IMR-90 (cell line): ENCODE measurements at regions not wholly inside any gene's neighbourhood (a gene's known extent, or its start where the extent isn't known, plus 50 kb on each side); places are given as distances from the start of the nearest gene placed in this dataset.

Experiments
- ATAC-seq: fragments of 200-7000 bp; cut with Tn5 transposase; 2 replicates; pipeline ENCODE4 v1.9.1; 2020; ENCODE audit warnings: low read depth, mild to moderate bottlenecking, moderate library complexity
- BruUV-seq: library from RNA; stranded (reverse); fragments of 400-500 nt; replicated peaks from 2 replicates; lab custom pipeline; 2021; lab: Mats Ljungman, UMichigan
- CTCF ChIA-PET: fragments of 300-600 bp; formaldehyde crosslinking; extraction: SDS; loops from one replicate; lab custom pipeline; 2021; ENCODE audit warnings: antibody characterized with exemption; lab: Yijun Ruan, JAX
- POLR2A ChIA-PET: fragments of 300-600 bp; sonication (Branson Sonifier 250); formaldehyde crosslinking; loops from one replicate; lab custom pipeline; 2022; ENCODE audit warnings: antibody characterized with exemption; ENCODE audit not compliant: unreplicated experiment; lab: Charles Lee
- DNase-seq: peaks from one replicate; pipeline ENCODE4 v3.0.0; 2013
- H2AFZ ChIP-seq: replicated peaks from 2 replicates; pipeline ENCODE3; 2013; ENCODE audit warnings: low read length, mild to moderate bottlenecking; ENCODE audit not compliant: poor library complexity
- H2AK5ac ChIP-seq: 2 replicates; pipeline ENCODE4 v1.6.1; 2013; ENCODE audit warnings: low read depth, low read length, inconsistent platforms
- H2AK9ac ChIP-seq: replicated peaks from 2 replicates; pipeline ENCODE3; 2013; ENCODE audit warnings: mild to moderate bottlenecking, low read depth, low read length, moderate library complexity; ENCODE audit not compliant: poor library complexity
- H2BK120ac ChIP-seq: 2 replicates; pipeline ENCODE4 v1.6.1; 2013; ENCODE audit warnings: low read depth, low read length, inconsistent platforms
- H2BK15ac ChIP-seq: 3 replicates; pipeline ENCODE4 v1.6.1; 2013; ENCODE audit warnings: low read depth, low read length, inconsistent platforms
- H2BK20ac ChIP-seq: 2 replicates; pipeline ENCODE4 v1.6.1; 2013; ENCODE audit warnings: low read depth, mild to moderate bottlenecking, inconsistent platforms, low read length, moderate library complexity
- H2BK5ac ChIP-seq: 2 replicates; pipeline ENCODE4 v1.6.1; 2013; ENCODE audit warnings: mild to moderate bottlenecking, low read depth, low read length, inconsistent platforms; ENCODE audit not compliant: poor library complexity, severe bottlenecking
- H3K14ac ChIP-seq: replicated peaks from 2 replicates; pipeline ENCODE4 v1.6.1; 2013; ENCODE audit warnings: low read depth, low read length, inconsistent platforms
- H3K18ac ChIP-seq: 2 replicates; pipeline ENCODE4 v1.6.1; 2013; ENCODE audit warnings: low read depth, low read length, control low read depth
- H3K23ac ChIP-seq: 2 replicates; pipeline ENCODE4 v1.6.1; 2013; ENCODE audit warnings: low read depth, low read length, inconsistent platforms
- H3K27ac ChIP-seq: 2 replicates; pipeline ENCODE4 v1.5.1; 2013; ENCODE audit warnings: mild to moderate bottlenecking, control low read depth, low read length; ENCODE audit not compliant: insufficient read depth
- H3K27me3 ChIP-seq: 2 replicates; pipeline ENCODE4 v1.6.1; 2013; ENCODE audit warnings: low read length; ENCODE audit not compliant: control insufficient read depth, insufficient read depth
- H3K36me3 ChIP-seq: 2 replicates; pipeline ENCODE4 v1.6.1; 2013; ENCODE audit warnings: low read length, mixed read lengths; ENCODE audit not compliant: control insufficient read depth, insufficient read depth
- H3K4ac ChIP-seq: 2 replicates; pipeline ENCODE4 v1.6.1; 2013; ENCODE audit warnings: low read depth, low read length, inconsistent platforms
- H3K4me1 ChIP-seq: 2 replicates; pipeline ENCODE4 v1.6.1; 2013; ENCODE audit warnings: low read length, mixed read lengths; ENCODE audit not compliant: control insufficient read depth, insufficient read depth
- H3K4me2 ChIP-seq: 2 replicates; pipeline ENCODE4 v1.6.1; 2013; ENCODE audit warnings: low read depth, mild to moderate bottlenecking, control low read depth, low read length, moderate library complexity
- H3K4me3 ChIP-seq: 2 replicates; pipeline ENCODE4 v1.5.1; 2013; ENCODE audit warnings: low read depth, mild to moderate bottlenecking, control low read depth, low read length, moderate library complexity; ENCODE audit not compliant: insufficient read depth
- H3K56ac ChIP-seq: 2 replicates; pipeline ENCODE4 v1.6.1; 2013; ENCODE audit warnings: low read length, inconsistent platforms; ENCODE audit not compliant: insufficient read depth; ENCODE audit errors: extremely low read depth
- H3K79me1 ChIP-seq, 2 experiments: 2 replicates each; pipeline ENCODE4 v1.6.1; 2013; ENCODE audit warnings: low read length in 2 of 2, inconsistent platforms in 1 of 2, low read depth in 1 of 2
- H3K9ac ChIP-seq: 2 replicates; pipeline ENCODE4 v1.6.1; 2013; ENCODE audit warnings: low read depth, low read length, control low read depth
- H3K9me1 ChIP-seq: 2 replicates; pipeline ENCODE4 v1.6.1; 2013; ENCODE audit warnings: low read length, inconsistent platforms; ENCODE audit not compliant: insufficient read depth
- H3K9me3 ChIP-seq: 2 replicates; pipeline ENCODE4 v1.6.1; 2013; ENCODE audit warnings: low read length; ENCODE audit not compliant: control insufficient read depth, insufficient read depth
- H4K20me1 ChIP-seq: 2 replicates; pipeline ENCODE4 v1.6.1; 2013; ENCODE audit warnings: low read length, inconsistent platforms; ENCODE audit not compliant: insufficient read depth
- H4K5ac ChIP-seq: 2 replicates; pipeline ENCODE4 v1.6.1; 2013; ENCODE audit warnings: mild to moderate bottlenecking, low read depth, low read length, control low read depth
- H4K8ac ChIP-seq, 2 experiments: 2 replicates each; pipeline ENCODE4 v1.6.1; 2013; ENCODE audit warnings: low read depth in 2 of 2, low read length in 2 of 2, control low read depth in 1 of 2, inconsistent platforms in 1 of 2
- H4K91ac ChIP-seq: 2 replicates; pipeline ENCODE4 v1.6.1; 2013; ENCODE audit warnings: low read depth, low read length, inconsistent platforms; ENCODE audit not compliant: insufficient read depth
- CEBPB ChIP-seq: IDR thresholded peaks from 2 replicates; pipeline ENCODE4 v1.6.1; 2012; ENCODE audit warnings: low read depth, low read length, improper control_type of control experiment
- CHD1 ChIP-seq: IDR thresholded peaks from 2 replicates; pipeline ENCODE4 v1.6.1; 2012; ENCODE audit warnings: low read depth, low read length, improper control_type of control experiment
- MAFK ChIP-seq: IDR thresholded peaks from 2 replicates; pipeline ENCODE4 v1.6.1; 2012; ENCODE audit warnings: low read depth, low read length, improper control_type of control experiment
- MAZ ChIP-seq: IDR thresholded peaks from 2 replicates; pipeline ENCODE4 v1.6.1; 2012; ENCODE audit warnings: low read depth, mild to moderate bottlenecking, low read length, improper control_type of control experiment, moderate library complexity, borderline replicate concordance
- MXI1 ChIP-seq: IDR thresholded peaks from 2 replicates; pipeline ENCODE4 v1.6.1; 2012; ENCODE audit warnings: low read depth, mild to moderate bottlenecking, low read length, moderate library complexity, borderline replicate concordance
- NFE2L2 ChIP-seq: fragments of 150-350 bp; IDR thresholded peaks from 2 replicates; pipeline ENCODE4 v1.6.1; 2016; ENCODE audit warnings: low read depth, mild to moderate bottlenecking, low read length
- RAD21 ChIP-seq: IDR thresholded peaks from 2 replicates; pipeline ENCODE4 v1.6.1; 2012; ENCODE audit warnings: low read length, improper control_type of control experiment
- RFX5 ChIP-seq: IDR thresholded peaks from 2 replicates; pipeline ENCODE4 v1.8.0; 2012; ENCODE audit warnings: low read depth, mild to moderate bottlenecking, low read length, moderate library complexity
- SMC3 ChIP-seq: fragments of 150-350 bp; IDR thresholded peaks from 2 replicates; pipeline ENCODE4 v1.6.1; 2016; ENCODE audit warnings: low read depth, mild to moderate bottlenecking, antibody characterized with exemption, low read length, moderate library complexity
- WGBS, 2 experiments: methylation state at CpG; one replicate each; pipeline versions ENCODE4 v1.1.5 to v1.1.7; 2013; ENCODE audit warnings: missing lambda C conversion rate in 2 of 2; ENCODE audit not compliant: insufficient read length in 1 of 2; ENCODE audit errors: extremely low coverage in 2 of 2; 5-methylcytosine and 5-hydroxymethylcytosine counted together
- dilution Hi-C: fragments of 300-500 bp; cut with HindIII; formaldehyde crosslinking; loops from one replicate; pipeline ENCODE4 v1.14.3; 2018; ENCODE audit warnings: low sequenced_read_pairs; ENCODE audit not compliant: unreplicated experiment
- in situ Hi-C: fragments of 300-500 bp; cut with MboI; formaldehyde crosslinking; loops from 3 replicates; pipeline ENCODE4 v1.14.3; 2019; ENCODE audit warnings: low sequenced_read_pairs, inconsistent platforms, mixed read lengths
- intact Hi-C: fragments of 100-400 bp; cut with micrococcal nuclease; formaldehyde crosslinking; loops from 2 replicates; pipeline ENCODE4 v1.10.0; 2022
- TF ChIP-seq, protein P1 (sequence below): conservative IDR thresholded peaks from 2 replicates; pipeline ENCODE4 v1.5.1; 2012; ENCODE audit warnings: mild to moderate bottlenecking, low read depth, low read length, improper control_type of control experiment
- TF ChIP-seq, protein P2 (sequence below): fragments of 150-350 bp; IDR thresholded peaks from 2 replicates; pipeline ENCODE4 v1.6.1; 2017; ENCODE audit warnings: mild to moderate bottlenecking, antibody characterized with exemption, low read length, low read depth
- TF ChIP-seq, protein P3 (sequence below): fragments of 150-350 bp; IDR thresholded peaks from 2 replicates; pipeline ENCODE4 v1.6.1; 2016; ENCODE audit warnings: low read depth, mild to moderate bottlenecking, low read length, moderate library complexity, borderline replicate concordance

DNA sequence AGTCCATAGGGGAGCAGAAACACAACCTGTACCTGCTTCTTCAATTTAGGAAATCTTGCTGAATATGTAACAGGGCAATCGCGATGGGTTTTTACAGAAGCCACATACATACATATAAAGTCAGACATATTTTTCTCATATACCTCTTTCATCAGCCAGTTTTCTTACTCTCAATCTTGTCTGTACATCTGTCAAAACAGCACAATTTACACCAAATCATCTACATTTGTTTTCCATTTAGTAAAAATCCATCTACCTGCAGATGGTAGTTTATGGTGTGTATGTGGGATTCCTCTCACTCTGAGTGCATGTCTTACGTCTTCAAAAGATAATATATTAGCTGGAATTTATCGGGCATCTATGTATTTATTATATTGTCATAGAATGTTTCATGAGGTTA lies 208.7 kb downstream of the ZPLD1 start:
- Histone ChIP-seq H3K4me3 (no peak overlapping the region), H3K4me1 (no peaks in the 10 kb centered on the region), H2BK20ac (no peak overlapping the region), H3K27ac (no peak overlapping the region), H2BK120ac (no peak overlapping the region), H3K9ac (no peak overlapping the region), H2AK9ac (no peak overlapping the region), H3K79me1 (no peaks in the 10 kb centered on the region), H3K9me1 (no peaks in the 10 kb centered on the region), H3K4ac (no peak overlapping the region), H2BK15ac (no peak overlapping the region), H4K91ac (no peak overlapping the region), H3K27me3 (no peaks in the 10 kb centered on the region), H3K4me2 (no peak overlapping the region), H3K56ac (no peak overlapping the region), H4K20me1 (no peaks in the 10 kb centered on the region), H2AFZ (no peak overlapping the region), H3K36me3 (no peaks in the 10 kb centered on the region), H2BK5ac (no peak overlapping the region), H3K23ac (no peak overlapping the region), H2AK5ac (no peak overlapping the region), H3K9me3 (no peaks in the 10 kb centered on the region), H4K8ac (no peak overlapping the region), H4K5ac (no peak overlapping the region), H3K18ac (no peak overlapping the region), H3K14ac (no peak overlapping the region)
- BruUV-seq: no TSS peak
- 86% methylated on average over 2 of the region's 4 CpGs; no CpG with 5 or more reads in 1 of the 2 experiments for WGBS, 2 experiments
- ChIA-PET CTCF (interaction anchor here (0.8 kb wide), 1 partner anchor 332 kb away, joined by 3 read pairs; no protein-coding TSS in a partner anchor), POLR2A (no interaction called here)
- ATAC-seq: no peak
- intact Hi-C loops (no loop called here), in situ Hi-C loops (no loop called here), dilution Hi-C loops (no loop called here)
- TF ChIP-seq RFX5: no peak
- TF ChIP-seq MAZ: no peak
- no peak for TF ChIP-seq NFE2L2
- TF ChIP-seq SMC3: no peak
- TF ChIP-seq RAD21: no peak
- TF ChIP-seq, protein P1, sequence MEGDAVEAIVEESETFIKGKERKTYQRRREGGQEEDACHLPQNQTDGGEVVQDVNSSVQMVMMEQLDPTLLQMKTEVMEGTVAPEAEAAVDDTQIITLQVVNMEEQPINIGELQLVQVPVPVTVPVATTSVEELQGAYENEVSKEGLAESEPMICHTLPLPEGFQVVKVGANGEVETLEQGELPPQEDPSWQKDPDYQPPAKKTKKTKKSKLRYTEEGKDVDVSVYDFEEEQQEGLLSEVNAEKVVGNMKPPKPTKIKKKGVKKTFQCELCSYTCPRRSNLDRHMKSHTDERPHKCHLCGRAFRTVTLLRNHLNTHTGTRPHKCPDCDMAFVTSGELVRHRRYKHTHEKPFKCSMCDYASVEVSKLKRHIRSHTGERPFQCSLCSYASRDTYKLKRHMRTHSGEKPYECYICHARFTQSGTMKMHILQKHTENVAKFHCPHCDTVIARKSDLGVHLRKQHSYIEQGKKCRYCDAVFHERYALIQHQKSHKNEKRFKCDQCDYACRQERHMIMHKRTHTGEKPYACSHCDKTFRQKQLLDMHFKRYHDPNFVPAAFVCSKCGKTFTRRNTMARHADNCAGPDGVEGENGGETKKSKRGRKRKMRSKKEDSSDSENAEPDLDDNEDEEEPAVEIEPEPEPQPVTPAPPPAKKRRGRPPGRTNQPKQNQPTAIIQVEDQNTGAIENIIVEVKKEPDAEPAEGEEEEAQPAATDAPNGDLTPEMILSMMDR: no peak
- no peak for TF ChIP-seq CHD1
- TF ChIP-seq, protein P2, sequence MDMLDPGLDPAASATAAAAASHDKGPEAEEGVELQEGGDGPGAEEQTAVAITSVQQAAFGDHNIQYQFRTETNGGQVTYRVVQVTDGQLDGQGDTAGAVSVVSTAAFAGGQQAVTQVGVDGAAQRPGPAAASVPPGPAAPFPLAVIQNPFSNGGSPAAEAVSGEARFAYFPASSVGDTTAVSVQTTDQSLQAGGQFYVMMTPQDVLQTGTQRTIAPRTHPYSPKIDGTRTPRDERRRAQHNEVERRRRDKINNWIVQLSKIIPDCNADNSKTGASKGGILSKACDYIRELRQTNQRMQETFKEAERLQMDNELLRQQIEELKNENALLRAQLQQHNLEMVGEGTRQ: no peak
- no peak for TF ChIP-seq MXI1
- no peak for TF ChIP-seq CEBPB
- TF ChIP-seq, protein P3, sequence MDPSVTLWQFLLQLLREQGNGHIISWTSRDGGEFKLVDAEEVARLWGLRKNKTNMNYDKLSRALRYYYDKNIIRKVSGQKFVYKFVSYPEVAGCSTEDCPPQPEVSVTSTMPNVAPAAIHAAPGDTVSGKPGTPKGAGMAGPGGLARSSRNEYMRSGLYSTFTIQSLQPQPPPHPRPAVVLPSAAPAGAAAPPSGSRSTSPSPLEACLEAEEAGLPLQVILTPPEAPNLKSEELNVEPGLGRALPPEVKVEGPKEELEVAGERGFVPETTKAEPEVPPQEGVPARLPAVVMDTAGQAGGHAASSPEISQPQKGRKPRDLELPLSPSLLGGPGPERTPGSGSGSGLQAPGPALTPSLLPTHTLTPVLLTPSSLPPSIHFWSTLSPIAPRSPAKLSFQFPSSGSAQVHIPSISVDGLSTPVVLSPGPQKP: no peak
- TF ChIP-seq MAFK: no peak
- DNase-seq: no peak
